Gastrocnemius medialis (tissue), 4 donors: ENCODE measurements at regions not wholly inside any gene's neighbourhood (a gene's known extent, or its start where the extent isn't known, plus 50 kb on each side); places are given as distances from the start of the nearest gene placed in this dataset.

Experiments
- ATAC-seq, 2 donors: fragments of 150-250 bp; one replicate each; pipeline ENCODE4 v1.9.1; 2016
- DNase-seq, 2 donors: peaks; one replicate each; pipeline ENCODE4 v3.0.0-alpha.2; 2019
- H3K27ac ChIP-seq, 4 donors: fragments of 200-600 bp; sonication (generic); 1 replicate in 1 of 4; 2 replicates in 3 of 4; pipeline ENCODE4 v1.5.1; 2016 to 2018; ENCODE audit warnings: mild to moderate bottlenecking in 2 of 4, moderate library complexity in 1 of 4
- H3K27me3 ChIP-seq, 3 donors: fragments of 200-600 bp; sonication (generic) in 2 of 3; 1 replicate in 1 of 3; 2 replicates in 2 of 3; pipeline versions ENCODE4 v1.5.1 to v1.6.0; 2016 to 2019; ENCODE audit warnings: mild to moderate bottlenecking in 1 of 3, moderate library complexity in 1 of 3
- H3K36me3 ChIP-seq, 2 donors: fragments of 200-600 bp; sonication (generic) in 1 of 2; one replicate each; pipeline ENCODE4 v1.5.1; 2017 to 2018
- H3K4me1 ChIP-seq, 2 donors: fragments of 200-600 bp; sonication (generic) in 1 of 2; one replicate each; pipeline ENCODE4 v1.5.1; 2016 to 2017; ENCODE audit warnings: mild to moderate bottlenecking in 2 of 2
- H3K4me3 ChIP-seq, 4 donors: fragments of 200-600 bp; sonication (generic) in 3 of 4; 1 replicate in 1 of 4; 2 replicates in 3 of 4; pipeline ENCODE4 v1.5.1; 2016 to 2019; ENCODE audit warnings: mild to moderate bottlenecking in 2 of 4
- H3K9me3 ChIP-seq, 3 donors: fragments of 200-600 bp; sonication (generic) in 2 of 3; 1 replicate in 1 of 3; 2 replicates in 2 of 3; pipeline ENCODE4 v1.5.1; 2016 to 2019
- POLR2A ChIP-seq, 2 donors: fragments of 450-650 bp; IDR thresholded peaks; one replicate each; pipeline ENCODE4 v1.6.1; 2017; ENCODE audit warnings: antibody characterized with exemption in 2 of 2, mild to moderate bottlenecking in 2 of 2, moderate library complexity in 2 of 2
- in situ Hi-C, 4 donors: fragments of 200-750 bp; cut with MboI; loops; one replicate each; pipeline versions ENCODE4 v1.15.0 to v1.8.0; 2017; ENCODE audit warnings: low sequenced_read_pairs in 4 of 4
- intact Hi-C: fragments of 100-400 bp; cut with DNase I; formaldehyde crosslinking; loops from one replicate; pipeline ENCODE4 v1.15.1; 2023; ENCODE audit warnings: low total_unique reads
- TF ChIP-seq, protein P1 (sequence below), 5 experiments: fragments of 450-650 bp in 3 of 5; fragments of 200-600 bp in 2 of 5; sonication (generic) in 2 of 5; IDR thresholded peaks in 4 of 5; conservative IDR thresholded peaks in 1 of 5; 1 replicate in 4 of 5; 2 replicates in 1 of 5; pipeline ENCODE4 v1.5.1; 2016 to 2019; ENCODE audit warnings: antibody characterized with exemption in 5 of 5, mild to moderate bottlenecking in 3 of 5, moderate library complexity in 3 of 5

DNA sequence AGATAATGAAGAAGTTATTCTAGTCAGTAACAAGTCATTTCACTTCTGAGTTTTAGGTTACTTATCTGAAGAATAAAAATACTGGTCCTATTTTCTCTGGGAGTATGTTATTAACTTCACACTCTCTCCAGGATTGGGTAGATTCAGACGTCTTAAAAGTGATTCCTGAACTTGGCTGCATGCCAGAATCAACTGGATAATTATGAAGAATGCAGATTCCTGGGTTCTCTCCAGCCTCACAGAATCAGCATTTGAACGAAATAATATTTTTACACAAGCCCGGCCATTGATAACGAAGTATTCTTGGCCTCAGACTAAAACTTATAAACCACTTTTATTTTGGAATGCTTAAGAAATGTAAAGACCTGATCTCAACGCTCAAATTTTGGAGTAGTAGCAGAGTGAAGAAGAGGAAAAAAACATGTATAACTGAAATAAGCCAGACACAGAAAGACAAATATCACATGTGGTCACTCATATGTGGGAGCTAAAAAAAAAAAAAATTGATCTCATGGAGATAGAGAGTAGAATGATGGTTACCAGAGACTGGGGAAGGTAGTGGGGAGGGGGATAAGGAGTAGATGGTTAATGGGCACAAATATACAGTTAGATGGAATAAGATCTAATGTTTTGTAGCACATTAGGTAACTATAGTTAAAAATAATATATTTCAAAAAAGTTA is 507.3 kb downstream of the ISL1 start:
- DNase-seq (no peak), ATAC-seq (no peak)
- Histone ChIP-seq H3K36me3 (no peaks in the 10 kb centered on the region), H3K4me1 (no peaks in the 10 kb centered on the region), H3K4me3 (no peak overlapping the region), H3K27me3 (no peaks in the 10 kb centered on the region), H3K9me3 (no peaks in the 10 kb centered on the region), H3K27ac (no peak overlapping the region)
- intact Hi-C loops: no loop called here
- in situ Hi-C loops: no loop called here
- TF ChIP-seq POLR2A (IDR thresholded peaks at IDR 0.05): no peak
- TF ChIP-seq, protein P1, sequence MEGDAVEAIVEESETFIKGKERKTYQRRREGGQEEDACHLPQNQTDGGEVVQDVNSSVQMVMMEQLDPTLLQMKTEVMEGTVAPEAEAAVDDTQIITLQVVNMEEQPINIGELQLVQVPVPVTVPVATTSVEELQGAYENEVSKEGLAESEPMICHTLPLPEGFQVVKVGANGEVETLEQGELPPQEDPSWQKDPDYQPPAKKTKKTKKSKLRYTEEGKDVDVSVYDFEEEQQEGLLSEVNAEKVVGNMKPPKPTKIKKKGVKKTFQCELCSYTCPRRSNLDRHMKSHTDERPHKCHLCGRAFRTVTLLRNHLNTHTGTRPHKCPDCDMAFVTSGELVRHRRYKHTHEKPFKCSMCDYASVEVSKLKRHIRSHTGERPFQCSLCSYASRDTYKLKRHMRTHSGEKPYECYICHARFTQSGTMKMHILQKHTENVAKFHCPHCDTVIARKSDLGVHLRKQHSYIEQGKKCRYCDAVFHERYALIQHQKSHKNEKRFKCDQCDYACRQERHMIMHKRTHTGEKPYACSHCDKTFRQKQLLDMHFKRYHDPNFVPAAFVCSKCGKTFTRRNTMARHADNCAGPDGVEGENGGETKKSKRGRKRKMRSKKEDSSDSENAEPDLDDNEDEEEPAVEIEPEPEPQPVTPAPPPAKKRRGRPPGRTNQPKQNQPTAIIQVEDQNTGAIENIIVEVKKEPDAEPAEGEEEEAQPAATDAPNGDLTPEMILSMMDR (IDR thresholded peaks at IDR 0.05 in 4 of 5, conservative IDR thresholded peaks at IDR 0.05 in 1 of 5): no peak

DNA sequence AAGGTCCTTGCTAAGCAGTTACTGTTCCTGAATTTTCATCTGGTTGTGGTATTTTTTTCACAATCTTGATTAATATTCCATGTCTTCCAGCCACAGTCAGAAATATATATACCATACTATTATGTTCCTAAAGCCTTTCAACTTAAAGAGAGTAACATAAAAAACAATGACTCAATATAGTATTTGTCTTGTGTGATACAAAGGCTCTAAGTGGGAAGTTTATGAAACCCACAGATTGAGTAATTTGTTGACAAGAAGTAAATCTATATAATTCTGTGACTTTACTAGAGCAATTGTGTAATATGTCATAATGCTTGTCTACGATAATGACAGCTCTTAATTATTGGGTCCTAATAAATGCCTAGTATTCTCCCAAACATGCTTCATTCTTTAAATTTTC is 509.4 kb downstream of the ISL1 start:
- Histone ChIP-seq H3K9me3 (no peaks in the 10 kb centered on the region), H3K4me1 (no peaks in the 10 kb centered on the region), H3K27ac (no peak overlapping the region), H3K36me3 (no peaks in the 10 kb centered on the region), H3K4me3 (no peak overlapping the region), H3K27me3 (no peaks in the 10 kb centered on the region)
- in situ Hi-C loops (no loop called here), intact Hi-C loops (no loop called here)
- ATAC-seq: no peak
- DNase-seq: no peak
- no peak for TF ChIP-seq POLR2A (IDR thresholded peaks at IDR 0.05)
- TF ChIP-seq, protein P1 (IDR thresholded peaks at IDR 0.05 in 4 of 5, conservative IDR thresholded peaks at IDR 0.05 in 1 of 5): no peak

DNA sequence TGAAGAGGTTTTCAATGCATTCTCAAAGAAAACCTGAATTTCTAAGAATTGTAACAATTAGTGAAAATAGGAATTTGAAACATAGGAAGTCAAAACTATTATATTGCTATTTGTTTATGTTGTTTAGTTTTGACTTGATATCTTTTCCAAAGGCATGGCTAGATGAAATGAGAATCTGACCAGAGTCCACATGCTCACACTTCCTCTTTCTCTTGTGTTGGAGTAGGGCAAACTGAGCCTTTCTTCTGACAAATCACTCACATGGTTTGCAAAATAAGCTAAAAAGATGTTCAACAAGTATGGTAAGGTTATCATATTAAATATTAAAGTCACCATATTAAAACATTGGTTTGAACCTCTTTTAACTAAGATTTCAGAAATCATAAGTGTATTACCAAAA is 512.6 kb downstream of the ISL1 start:
- no peak for ATAC-seq
- no peak for DNase-seq
- Histone ChIP-seq H3K27ac (no peak overlapping the region), H3K27me3 (no peaks in the 10 kb centered on the region), H3K36me3 (no peaks in the 10 kb centered on the region), H3K4me3 (no peak overlapping the region), H3K4me1 (no peaks in the 10 kb centered on the region), H3K9me3 (no peaks in the 10 kb centered on the region)
- TF ChIP-seq, protein P1 (IDR thresholded peaks at IDR 0.05 in 4 of 5, conservative IDR thresholded peaks at IDR 0.05 in 1 of 5): no peak
- TF ChIP-seq POLR2A (IDR thresholded peaks at IDR 0.05): no peak
- in situ Hi-C loops (no loop called here), intact Hi-C loops (no loop called here)

DNA sequence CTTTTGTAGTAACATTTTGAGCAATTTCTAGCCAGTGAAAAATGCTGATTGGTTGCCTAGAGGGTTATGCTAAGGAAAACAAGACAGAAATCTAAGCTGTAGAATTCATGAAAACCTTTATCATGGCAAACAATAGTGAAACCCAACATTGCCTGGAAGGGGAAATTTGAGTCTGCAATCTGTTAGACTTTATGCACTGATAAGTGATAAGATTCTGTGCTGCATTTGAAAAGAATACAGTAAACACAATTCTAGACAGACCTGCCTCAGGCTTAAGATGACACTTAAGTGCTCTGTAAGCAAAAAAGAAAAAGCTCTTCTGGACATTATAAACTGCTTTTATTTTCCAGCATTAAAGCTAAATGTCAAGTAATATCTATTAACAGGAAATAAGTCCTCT is 519.3 kb downstream of the ISL1 start:
- ATAC-seq (no peak), DNase-seq (no peak)
- no peak for TF ChIP-seq POLR2A (IDR thresholded peaks at IDR 0.05)
- TF ChIP-seq, protein P1 (IDR thresholded peaks at IDR 0.05 in 4 of 5, conservative IDR thresholded peaks at IDR 0.05 in 1 of 5): no peak
- Histone ChIP-seq H3K27me3 (no peaks in the 10 kb centered on the region), H3K27ac (no peak overlapping the region), H3K36me3 (no peaks in the 10 kb centered on the region), H3K4me3 (no peak overlapping the region), H3K4me1 (no peaks in the 10 kb centered on the region), H3K9me3 (no peaks in the 10 kb centered on the region)
- intact Hi-C loops: no loop called here
- in situ Hi-C loops: no loop called here

DNA sequence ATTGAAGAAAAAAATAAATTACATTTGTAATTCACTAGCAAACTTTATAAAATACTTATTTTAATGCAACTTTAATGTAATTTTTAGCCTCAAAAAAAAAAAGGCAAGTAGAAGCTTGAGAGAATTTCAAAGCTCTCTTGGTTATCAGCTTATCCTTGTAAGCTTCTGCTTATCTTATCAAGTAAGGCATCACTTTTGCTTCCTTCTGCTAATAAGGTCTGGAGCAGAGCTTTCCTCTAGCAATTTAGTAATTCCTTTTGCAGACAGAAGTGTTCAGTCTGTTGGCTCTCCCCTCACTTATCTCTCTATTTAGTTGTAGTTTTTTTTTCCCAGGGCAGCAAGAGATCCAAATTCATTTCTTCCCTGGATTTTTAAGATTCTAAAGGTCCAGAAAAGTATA is 525.0 kb downstream of the ISL1 start:
- intact Hi-C loops: no loop called here
- no peaks in the 10 kb centered on the region for H3K36me3 ChIP-seq
- DNase-seq: no peak

More for the DNA sequence above, 525.0 kb downstream of the ISL1 start:
- TF ChIP-seq POLR2A (IDR thresholded peaks at IDR 0.05): no peak
- TF ChIP-seq, protein P1 (IDR thresholded peaks at IDR 0.05 in 4 of 5, conservative IDR thresholded peaks at IDR 0.05 in 1 of 5): no peak
- Histone ChIP-seq H3K4me3 (no peak overlapping the region), H3K27ac (no peak overlapping the region), H3K9me3 (no peaks in the 10 kb centered on the region), H3K27me3 (no peaks in the 10 kb centered on the region), H3K4me1 (no peaks in the 10 kb centered on the region)
- no peak for ATAC-seq
- in situ Hi-C loops: no loop called here
